Type B pancreatic cell (in vitro differentiated cells): ENCODE measurements at regions not wholly inside any gene's neighbourhood (a gene's known extent, or its start where the extent isn't known, plus 50 kb on each side); places are given as distances from the start of the nearest gene placed in this dataset.
A peak's percentile ranks its signal among the peaks of the same experiment; 100 is the strongest.

Experiments
- DNase-seq: peaks from one replicate; pipeline ENCODE4 v3.0.0; 2021; ENCODE audit warnings: mixed read lengths; ENCODE audit not compliant: unreplicated experiment; ENCODE audit errors: extremely low spot score
- H3K27ac Mint-ChIP-seq: 2 replicates; pipeline ENCODE4 v1.8.0; 2021; ENCODE audit warnings: mild to moderate bottlenecking, mixed read lengths
- H3K27me3 Mint-ChIP-seq: 2 replicates; pipeline ENCODE4 v1.8.0; 2021; ENCODE audit warnings: mixed read lengths
- H3K36me3 Mint-ChIP-seq: 2 replicates; pipeline ENCODE4 v1.8.0; 2021; ENCODE audit warnings: mixed read lengths
- H3K4me1 Mint-ChIP-seq: one replicate; pipeline ENCODE4 v1.8.0; 2021; ENCODE audit warnings: mixed read lengths; ENCODE audit not compliant: unreplicated experiment
- H3K4me3 Mint-ChIP-seq: 2 replicates; pipeline ENCODE4 v1.8.0; 2021; ENCODE audit warnings: mild to moderate bottlenecking, mixed read lengths
- H3K9me3 Mint-ChIP-seq: 2 replicates; pipeline ENCODE4 v1.8.0; 2021; ENCODE audit warnings: mixed read lengths
- CTCF ChIP-seq: fragments of 200-600 bp; sonication (generic); conservative IDR thresholded peaks from 2 replicates; pipeline ENCODE4 v1.5.0; 2021; ENCODE audit warnings: antibody characterized with exemption, mild to moderate bottlenecking

GRCh38 chr4:153931804-153932203 lies 142.9 kb upstream of the SFRP2 start:
- DNase-seq: no peak
- no peaks in the 10 kb centered on the region for H3K36me3 Mint-ChIP-seq
- H3K4me3 Mint-ChIP-seq: no peak overlapping the region
- H3K4me1 Mint-ChIP-seq: peaks cover 16% of the 10 kb centered on the region
- no peaks in the 10 kb centered on the region for H3K9me3 Mint-ChIP-seq
- no peaks in the 10 kb centered on the region for H3K27me3 Mint-ChIP-seq
- H3K27ac Mint-ChIP-seq: no peak overlapping the region
- no peak for TF ChIP-seq CTCF

DNA sequence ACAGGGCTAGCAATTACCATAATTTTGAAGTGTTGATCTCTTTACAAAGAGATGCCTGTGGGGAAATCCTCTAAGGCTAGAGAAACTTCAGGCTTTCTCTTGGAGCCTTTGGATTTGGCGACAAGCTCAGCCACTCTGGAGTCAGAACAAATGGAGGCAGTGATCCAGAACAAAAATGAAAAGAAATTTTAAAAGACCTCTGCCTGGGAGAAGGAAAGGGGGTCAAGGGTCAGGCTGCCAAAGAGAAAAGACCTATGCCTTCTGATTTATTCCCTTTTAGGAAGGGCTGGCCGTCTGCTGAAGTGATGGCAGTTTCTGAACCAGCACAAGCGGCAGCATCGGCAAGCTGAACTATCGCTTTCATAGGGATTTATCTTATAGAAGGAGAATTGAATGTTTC lies 140.8 kb upstream of the SFRP2 start:
- H3K36me3 Mint-ChIP-seq: no peaks in the 10 kb centered on the region
- H3K4me3 Mint-ChIP-seq: peak overlapping the region; percentile 32
- no peak for TF ChIP-seq CTCF

DNA sequence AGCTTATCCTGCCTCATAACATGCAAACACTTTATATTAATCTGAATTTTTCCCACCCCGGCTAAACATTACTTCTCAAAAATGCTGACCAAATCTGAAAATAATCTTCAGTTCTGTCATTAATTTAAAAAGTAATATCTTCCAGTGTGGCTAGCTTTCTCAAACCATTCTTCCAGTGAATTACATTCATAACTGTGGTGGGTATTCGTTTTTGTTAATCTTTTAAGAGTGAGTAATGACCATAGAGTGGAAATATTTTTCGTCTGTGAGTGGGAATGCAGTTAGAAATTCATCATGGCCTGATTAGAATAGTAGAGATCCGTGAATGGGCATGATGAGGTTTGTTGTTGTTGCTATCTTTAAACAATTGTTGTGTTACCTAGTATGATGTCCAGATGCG lies 138.6 kb upstream of the SFRP2 start:
- Mint-ChIP-seq H3K9me3 (no peaks in the 10 kb centered on the region), H3K27ac (no peak overlapping the region), H3K4me1 (peaks cover 11% of the 10 kb centered on the region), H3K36me3 (no peaks in the 10 kb centered on the region), H3K27me3 (no peaks in the 10 kb centered on the region), H3K4me3 (no peak overlapping the region)
- no peak for TF ChIP-seq CTCF
- DNase-seq: no peak

More for the DNA sequence above, 140.8 kb upstream of the SFRP2 start:
- no peak for DNase-seq
- H3K9me3 Mint-ChIP-seq: no peaks in the 10 kb centered on the region
- H3K27ac Mint-ChIP-seq: no peak overlapping the region
- H3K27me3 Mint-ChIP-seq: no peaks in the 10 kb centered on the region
- peaks cover 15% of the 10 kb centered on the region for H3K4me1 Mint-ChIP-seq

DNA sequence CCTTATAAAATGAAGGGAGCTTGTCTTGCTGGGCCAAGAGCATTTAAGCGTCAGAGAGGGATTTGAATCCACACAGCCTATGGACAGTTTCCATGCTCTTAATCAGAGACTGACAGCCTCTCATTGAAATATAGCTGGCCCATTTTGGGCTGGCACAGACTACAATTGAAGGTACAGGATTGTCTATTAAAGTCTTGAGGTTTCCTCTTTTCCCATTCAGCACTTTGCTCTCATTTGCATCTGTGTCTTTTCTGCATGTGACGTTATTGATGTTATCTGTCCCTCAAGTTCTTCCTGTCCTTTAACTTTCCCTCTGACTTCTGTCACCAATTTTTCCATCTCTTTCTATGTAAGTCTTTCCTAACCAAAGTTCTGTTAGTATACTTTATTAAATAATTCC lies 133.3 kb upstream of the SFRP2 start:
- H3K27ac Mint-ChIP-seq: no peak overlapping the region
- H3K4me1 Mint-ChIP-seq: no peaks in the 10 kb centered on the region
- H3K27me3 Mint-ChIP-seq: no peaks in the 10 kb centered on the region
- H3K4me3 Mint-ChIP-seq: no peak overlapping the region
- TF ChIP-seq CTCF: no peak
- H3K36me3 Mint-ChIP-seq: no peaks in the 10 kb centered on the region
- H3K9me3 Mint-ChIP-seq: no peaks in the 10 kb centered on the region
- DNase-seq: no peak

GRCh38 chr4:153919667-153920066 lies 130.8 kb upstream of the SFRP2 start:
- no peak for TF ChIP-seq CTCF
- DNase-seq: no peak
- no peak overlapping the region for H3K4me3 Mint-ChIP-seq
- H3K27ac Mint-ChIP-seq: no peak overlapping the region
- no peaks in the 10 kb centered on the region for H3K4me1 Mint-ChIP-seq
- H3K27me3 Mint-ChIP-seq: no peaks in the 10 kb centered on the region
- no peaks in the 10 kb centered on the region for H3K36me3 Mint-ChIP-seq
- no peaks in the 10 kb centered on the region for H3K9me3 Mint-ChIP-seq

DNA sequence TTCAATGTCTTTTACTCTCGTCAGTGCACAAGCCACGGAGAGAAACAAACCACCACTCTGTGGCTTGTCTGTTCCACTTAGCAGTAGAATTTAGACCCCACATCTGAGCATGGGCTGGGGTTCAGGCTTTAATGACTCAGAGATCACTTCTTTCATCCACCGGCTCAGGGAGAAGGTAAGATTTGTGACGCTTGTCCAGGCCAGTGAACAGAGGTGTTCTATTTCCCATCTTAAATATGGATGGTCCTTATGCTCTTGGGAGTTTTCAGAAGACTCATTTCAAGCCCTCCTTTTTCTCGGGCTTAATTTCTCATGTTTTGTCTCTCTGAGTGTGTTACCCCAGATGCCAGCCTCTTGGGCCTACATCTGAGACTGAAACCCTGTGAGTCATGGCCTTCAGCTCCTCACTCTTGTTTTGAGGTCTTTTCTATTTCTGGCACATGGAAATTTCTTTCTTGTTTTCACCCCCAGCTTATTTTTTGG lies 127.4 kb upstream of the SFRP2 start:
- DNase-seq: no peak
- no peak overlapping the region for H3K4me3 Mint-ChIP-seq
- no peaks in the 10 kb centered on the region for H3K36me3 Mint-ChIP-seq
- peaks cover 3% of the 10 kb centered on the region for H3K27me3 Mint-ChIP-seq
- H3K27ac Mint-ChIP-seq: no peak overlapping the region
- no peaks in the 10 kb centered on the region for H3K4me1 Mint-ChIP-seq
- TF ChIP-seq CTCF: no peak
- H3K9me3 Mint-ChIP-seq: no peaks in the 10 kb centered on the region
